MM.1S (cell line): ENCODE measurements at regions not wholly inside any gene's neighbourhood (a gene's known extent, or its start where the extent isn't known, plus 50 kb on each side); places are given as distances from the start of the nearest gene placed in this dataset.

ENCODE experiments used
- DNase-seq: peaks from one replicate; pipeline ENCODE4 v3.0.0-alpha.2; 2015
- H2AFZ ChIP-seq: fragments of 300-600 bp; sonication (generic); 2 replicates; pipeline ENCODE4 v1.6.0; 2016; ENCODE audit warnings: antibody characterized with exemption, low read length
- H3F3A ChIP-seq: fragments of 300-600 bp; sonication (generic); 2 replicates; pipeline ENCODE4 v1.6.1; 2016; ENCODE audit warnings: mild to moderate bottlenecking, antibody characterized with exemption, low read length, moderate library complexity, mixed read lengths; ENCODE audit not compliant: insufficient read depth
- H3K27ac ChIP-seq: fragments of 300-600 bp; sonication (generic); 2 replicates; pipeline ENCODE4 v1.5.1; 2016; ENCODE audit warnings: mild to moderate bottlenecking, low read length
- H3K27me3 ChIP-seq: fragments of 300-600 bp; sonication (generic); replicated peaks from 2 replicates; pipeline ENCODE4 v1.6.0; 2016; ENCODE audit warnings: low read length; ENCODE audit not compliant: insufficient read depth
- H3K36me3 ChIP-seq: fragments of 300-600 bp; sonication (generic); replicated peaks from 2 replicates; pipeline ENCODE4 v1.6.1; 2016; ENCODE audit warnings: mild to moderate bottlenecking, low read length, mixed read lengths; ENCODE audit not compliant: insufficient read depth
- H3K4me1 ChIP-seq: fragments of 300-600 bp; sonication (generic); 2 replicates; pipeline ENCODE4 v1.6.1; 2016; ENCODE audit warnings: low read length, mixed read lengths
- H3K4me2 ChIP-seq: fragments of 300-600 bp; sonication (generic); 2 replicates; pipeline ENCODE4 v1.6.0; 2016; ENCODE audit warnings: low read depth, low read length
- H3K4me3 ChIP-seq: fragments of 300-600 bp; sonication (generic); 2 replicates; pipeline ENCODE4 v1.5.1; 2016; ENCODE audit warnings: low read length, mixed read lengths
- H3K79me2 ChIP-seq: fragments of 300-600 bp; sonication (generic); 2 replicates; pipeline ENCODE4 v1.6.1; 2016; ENCODE audit warnings: mixed run types, low read length, mixed read lengths
- H3K9ac ChIP-seq: fragments of 300-600 bp; sonication (generic); 2 replicates; pipeline ENCODE4 v1.6.1; 2016; ENCODE audit warnings: low read length, mixed read lengths
- H3K9me2 ChIP-seq: fragments of 300-600 bp; sonication (generic); replicated peaks from 2 replicates; pipeline ENCODE4 v1.6.1; 2016; ENCODE audit warnings: mild to moderate bottlenecking, low read length, mixed read lengths; ENCODE audit not compliant: insufficient read depth
- H3K9me3 ChIP-seq: fragments of 300-600 bp; sonication (generic); replicated peaks from 2 replicates; pipeline ENCODE4 v1.6.1; 2016; ENCODE audit warnings: mild to moderate bottlenecking, low read length, mixed read lengths; ENCODE audit not compliant: insufficient read depth
- H4K20me1 ChIP-seq: fragments of 300-600 bp; sonication (generic); 2 replicates; pipeline ENCODE4 v1.6.1; 2016; ENCODE audit warnings: mild to moderate bottlenecking, low read length, moderate library complexity, mixed read lengths; ENCODE audit not compliant: insufficient read depth
- CTCF ChIP-seq: fragments of 300-600 bp; sonication (generic); IDR thresholded peaks from 2 replicates; pipeline ENCODE4 v1.5.1; 2016; ENCODE audit warnings: antibody characterized with exemption, low read length, mixed read lengths
- EZH2 ChIP-seq: fragments of 300-600 bp; sonication (generic); optimal IDR thresholded peaks from 2 replicates; pipeline ENCODE3; 2017; ENCODE audit warnings: low read depth, mild to moderate bottlenecking, antibody characterized with exemption, low read length, mixed read lengths
- EZH2phosphoT487 ChIP-seq: fragments of 300-600 bp; sonication (generic); IDR thresholded peaks from 2 replicates; pipeline ENCODE4 v1.6.1; 2018; ENCODE audit warnings: antibody characterized with exemption, low read length

DNA sequence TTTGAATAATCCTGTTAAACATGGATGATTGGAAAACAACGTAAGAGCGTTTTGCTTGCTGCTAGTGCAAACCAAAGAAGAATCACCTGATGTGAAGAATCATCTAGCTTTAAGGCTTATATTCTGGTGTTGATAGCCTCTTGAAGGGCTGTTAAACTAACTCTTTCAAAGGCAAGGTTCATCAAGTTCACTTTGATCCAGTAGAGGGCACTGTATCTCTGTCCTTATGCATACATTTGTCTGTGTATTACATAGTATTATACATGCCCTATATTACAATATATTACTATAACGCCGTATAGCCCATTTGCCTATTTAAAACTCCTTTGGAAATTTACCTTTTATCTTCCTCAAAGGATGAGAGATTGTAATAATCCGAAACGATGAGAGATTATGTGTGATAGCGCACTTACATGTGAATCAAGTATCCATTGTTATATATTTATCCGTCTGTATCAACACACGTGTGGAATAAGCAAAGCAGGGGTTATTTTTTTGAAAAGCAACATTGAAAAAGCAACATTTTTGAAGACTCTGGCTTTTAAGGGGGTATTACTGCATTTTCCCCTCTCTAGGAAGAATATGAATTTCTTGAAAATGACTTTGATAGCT, 50.8 kb upstream of the NRN1 start:
- TF ChIP-seq EZH2phosphoT487 (no peak), CTCF (peak; percentile 68), EZH2 (no peak)
- H3K27ac ChIP-seq: no peak overlapping the region
- H3K4me1 ChIP-seq: no peaks in the 10 kb centered on the region
- no peaks in the 10 kb centered on the region for H3K79me2 ChIP-seq
- no peaks in the 10 kb centered on the region for H3K36me3 ChIP-seq
- no peak overlapping the region for H3K4me2 ChIP-seq
- no peaks in the 10 kb centered on the region for H3K9me3 ChIP-seq
- peak; percentile 70 for DNase-seq
- no peaks in the 10 kb centered on the region for H4K20me1 ChIP-seq
- H3K4me3 ChIP-seq: no peak overlapping the region
- no peaks in the 10 kb centered on the region for H3K27me3 ChIP-seq
- H3K9ac ChIP-seq: no peak overlapping the region
- no peak overlapping the region for H2AFZ ChIP-seq
- H3K9me2 ChIP-seq: no peaks in the 10 kb centered on the region
- no peaks in the 10 kb centered on the region for H3F3A ChIP-seq
